H9 (cell line): ENCODE measurements at regions not wholly inside any gene's neighbourhood (a gene's known extent, or its start where the extent isn't known, plus 50 kb on each side); places are given as distances from the start of the nearest gene placed in this dataset.

ENCODE experiments used
- DNase-seq: peaks from one replicate; pipeline ENCODE4 v3.0.0-alpha.2; 2017
- H2AFZ ChIP-seq: one replicate; pipeline ENCODE4 v1.6.1; 2013; ENCODE audit warnings: mild to moderate bottlenecking, low read length, control low read depth, moderate library complexity
- H2AK5ac ChIP-seq: 2 replicates; pipeline ENCODE4 v1.6.1; 2013; ENCODE audit warnings: low read length, control low read depth, mixed read lengths; ENCODE audit not compliant: insufficient read length
- H2BK120ac ChIP-seq: one replicate; pipeline ENCODE4 v1.6.1; 2013; ENCODE audit warnings: low read depth, mild to moderate bottlenecking, low read length, control low read depth, inconsistent platforms; ENCODE audit not compliant: poor library complexity, severe bottlenecking
- H2BK12ac ChIP-seq: 2 replicates; pipeline ENCODE4 v1.6.1; 2013; ENCODE audit warnings: low read length, control low read depth, mixed read lengths, low read depth; ENCODE audit not compliant: insufficient read length
- H2BK15ac ChIP-seq: 2 replicates; pipeline ENCODE4 v1.6.1; 2013; ENCODE audit warnings: low read depth, low read length, control low read depth
- H2BK20ac ChIP-seq: one replicate; pipeline ENCODE4 v1.6.1; 2013; ENCODE audit warnings: low read depth, mild to moderate bottlenecking, low read length, control low read depth, inconsistent platforms; ENCODE audit not compliant: poor library complexity, severe bottlenecking
- H2BK5ac ChIP-seq: 2 replicates; pipeline ENCODE4 v1.6.1; 2013; ENCODE audit warnings: low read length, control low read depth, mixed read lengths; ENCODE audit not compliant: insufficient read length
- H3K14ac ChIP-seq: 2 replicates; pipeline ENCODE4 v1.6.1; 2013; ENCODE audit warnings: low read length, control low read depth; ENCODE audit not compliant: insufficient read depth
- H3K18ac ChIP-seq: 2 replicates; pipeline ENCODE4 v1.6.1; 2013; ENCODE audit warnings: low read depth, mild to moderate bottlenecking, mixed read lengths, low read length, control low read depth; ENCODE audit not compliant: insufficient read length
- H3K23ac ChIP-seq: 2 replicates; pipeline ENCODE4 v1.6.1; 2013; ENCODE audit warnings: low read length, control low read depth, mixed read lengths, low read depth; ENCODE audit not compliant: insufficient read length
- H3K23me2 ChIP-seq: 2 replicates; pipeline ENCODE4 v1.6.1; 2013; ENCODE audit warnings: low read depth, mild to moderate bottlenecking, mixed read lengths, low read length, control low read depth; ENCODE audit not compliant: insufficient read length, poor library complexity, severe bottlenecking
- H3K27ac ChIP-seq: 2 replicates; pipeline ENCODE4 v1.5.1; 2013; ENCODE audit warnings: low read length, control low read depth, mixed read lengths, low read depth; ENCODE audit not compliant: insufficient read length
- H3K27me3 ChIP-seq: 2 replicates; pipeline ENCODE4 v1.6.1; 2013; ENCODE audit warnings: low read length, control low read depth, inconsistent platforms; ENCODE audit not compliant: insufficient read depth
- H3K4ac ChIP-seq: 2 replicates; pipeline ENCODE4 v1.6.1; 2013; ENCODE audit warnings: low read depth, mild to moderate bottlenecking, control low read depth, inconsistent platforms, low read length, moderate library complexity
- H3K4me1 ChIP-seq: 2 replicates; pipeline ENCODE4 v1.6.1; 2013; ENCODE audit warnings: low read length, control low read depth, inconsistent platforms; ENCODE audit not compliant: insufficient read depth
- H3K4me2 ChIP-seq: 2 replicates; pipeline ENCODE4 v1.6.1; 2013; ENCODE audit warnings: low read length, control low read depth, mixed read lengths; ENCODE audit not compliant: insufficient read length, insufficient read depth
- H3K56ac ChIP-seq: 2 replicates; pipeline ENCODE4 v1.6.1; 2013; ENCODE audit warnings: low read depth, mild to moderate bottlenecking, mixed read lengths, low read length, control low read depth; ENCODE audit not compliant: insufficient read length
- H3K79me1 ChIP-seq: 2 replicates; pipeline ENCODE4 v1.6.1; 2013; ENCODE audit warnings: low read depth, mild to moderate bottlenecking, moderate library complexity, low read length, control low read depth, inconsistent platforms; ENCODE audit not compliant: insufficient read depth, poor library complexity, severe bottlenecking
- H3K79me2 ChIP-seq: 2 replicates; pipeline ENCODE4 v1.6.1; 2013; ENCODE audit warnings: low read length, control low read depth, inconsistent platforms; ENCODE audit not compliant: insufficient read depth
- H3K9ac ChIP-seq: 2 replicates; pipeline ENCODE4 v1.6.1; 2013; ENCODE audit warnings: low read length, control low read depth, mixed read lengths; ENCODE audit not compliant: insufficient read length; ENCODE audit errors: extremely low read depth
- H3K9me3 ChIP-seq: one replicate; pipeline ENCODE4 v1.6.1; 2013; ENCODE audit warnings: low read depth, low read length, inconsistent platforms; ENCODE audit not compliant: control insufficient read depth
- H3T11ph ChIP-seq: one replicate; pipeline ENCODE4 v1.6.1; 2013; ENCODE audit warnings: mild to moderate bottlenecking, low read length, control low read depth, inconsistent platforms
- H4K20me1 ChIP-seq: one replicate; pipeline ENCODE4 v1.6.1; 2013; ENCODE audit not compliant: control insufficient read depth, insufficient read length, insufficient read depth
- H4K5ac ChIP-seq: 2 replicates; pipeline ENCODE4 v1.6.1; 2013; ENCODE audit warnings: low read depth, mild to moderate bottlenecking, mixed read lengths, low read length, control low read depth; ENCODE audit not compliant: insufficient read length
- H4K8ac ChIP-seq: replicated peaks from 2 replicates; pipeline ENCODE4 v1.6.1; 2013; ENCODE audit warnings: low read length, control low read depth, mixed read lengths, low read depth; ENCODE audit not compliant: insufficient read length
- H4K91ac ChIP-seq: 2 replicates; pipeline ENCODE4 v1.6.1; 2013; ENCODE audit warnings: low read depth, mild to moderate bottlenecking, moderate library complexity, mixed read lengths, low read length, control low read depth; ENCODE audit not compliant: insufficient read length
- H3K27ac Mint-ChIP-seq, 3 experiments: 2 replicates in 2 of 3; 3 replicates in 1 of 3; pipeline ENCODE4 v1.8.0; 2020 to 2021; ENCODE audit warnings: mixed read lengths in 3 of 3, mild to moderate bottlenecking in 1 of 3, moderate library complexity in 1 of 3
- H3K27me3 Mint-ChIP-seq: 2 replicates; pipeline ENCODE4 v1.8.0; 2021; ENCODE audit warnings: low read depth, mild to moderate bottlenecking, moderate library complexity, mixed read lengths
- H3K36me3 Mint-ChIP-seq, 3 experiments: 2 replicates in 2 of 3; 3 replicates in 1 of 3; pipeline ENCODE4 v1.8.0; 2020 to 2021; ENCODE audit warnings: low read depth in 3 of 3, mixed read lengths in 3 of 3; ENCODE audit not compliant: insufficient read depth in 1 of 3
- H3K4me1 Mint-ChIP-seq, 2 experiments: 2 replicates each; pipeline ENCODE4 v1.8.0; 2020; ENCODE audit warnings: mixed read lengths in 2 of 2
- H3K4me3 Mint-ChIP-seq, 2 experiments: 2 replicates in 1 of 2; 3 replicates in 1 of 2; pipeline ENCODE4 v1.8.0; 2020 to 2021; ENCODE audit warnings: mild to moderate bottlenecking in 2 of 2, mixed read lengths in 2 of 2, moderate library complexity in 1 of 2
- H3K9me3 Mint-ChIP-seq, 2 experiments: 2 replicates in 1 of 2; 3 replicates in 1 of 2; pipeline ENCODE4 v1.8.0; 2020; ENCODE audit warnings: mild to moderate bottlenecking in 2 of 2, mixed read lengths in 2 of 2, moderate library complexity in 1 of 2
- CTCF ChIP-seq: fragments of 200-600 bp; sonication (generic); conservative IDR thresholded peaks from 3 replicates; pipeline ENCODE4 v1.8.0; 2021; ENCODE audit warnings: antibody characterized with exemption, mild to moderate bottlenecking
- WGBS: extraction: QIAGEN DNeasy Blood & Tissue Kit; methylation state at CpG from one replicate; pipeline ENCODE4 v1.1.7; 2013; ENCODE audit warnings: missing lambda C conversion rate, low lambda C conversion rate, mixed read lengths; ENCODE audit not compliant: insufficient read length; ENCODE audit errors: extremely low coverage; 5-methylcytosine and 5-hydroxymethylcytosine counted together

GRCh38 chr4:136219592-136220125, 1312.6 kb downstream of the PCDH18 start:
- H4K20me1 ChIP-seq, result no peaks in the 10 kb centered on the region
- H3T11ph ChIP-seq, result no peak overlapping the region
- peaks cover 0 to 32% (median 0%) of the 10 kb centered on the region in 3 experiments; a peak in 3 of 7 replicates for H3K36me3 Mint-ChIP-seq
- H2BK12ac ChIP-seq, result no peak overlapping the region
- H3K79me1 ChIP-seq, result no peaks in the 10 kb centered on the region
- H3K9me3 Mint-ChIP-seq, result peaks cover 11 to 12% of the 10 kb centered on the region in 2 experiments; a peak in 2 of 5 replicates
- no peak overlapping the region for H3K4ac ChIP-seq
- no peak overlapping the region for H4K5ac ChIP-seq
- H3K4me1 ChIP-seq, result no peaks in the 10 kb centered on the region
- no peak overlapping the region for H3K4me2 ChIP-seq
- H3K18ac ChIP-seq, result no peak overlapping the region
- no peaks in the 10 kb centered on the region for H3K4me1 Mint-ChIP-seq
- H2BK15ac ChIP-seq, result no peak overlapping the region
- H3K23ac ChIP-seq, result no peak overlapping the region
- no peak overlapping the region for H2BK5ac ChIP-seq
- no peak for TF ChIP-seq CTCF
- no peak overlapping the region for H3K27ac ChIP-seq
- H2BK120ac ChIP-seq, result no peak overlapping the region
- H3K27me3 ChIP-seq, result no peaks in the 10 kb centered on the region
- H3K56ac ChIP-seq, result no peak overlapping the region
- no peak overlapping the region for H3K27ac Mint-ChIP-seq
- no peak overlapping the region for H4K91ac ChIP-seq
- no peak for DNase-seq
- H3K79me2 ChIP-seq, result no peaks in the 10 kb centered on the region
- H3K27me3 Mint-ChIP-seq, result no peaks in the 10 kb centered on the region
- no peak overlapping the region for H3K9ac ChIP-seq
- no peaks in the 10 kb centered on the region for H3K9me3 ChIP-seq
- no peak overlapping the region for H2AFZ ChIP-seq
- no peak overlapping the region for H3K4me3 Mint-ChIP-seq
- no CpG with 5 or more reads among the region's 3 CpGs for WGBS
- H2BK20ac ChIP-seq, result no peak overlapping the region
- no peak overlapping the region for H3K14ac ChIP-seq
- no peak overlapping the region for H2AK5ac ChIP-seq
- H3K23me2 ChIP-seq, result no peaks in the 10 kb centered on the region
- H4K8ac ChIP-seq, result no peak overlapping the region
